Stimulated activated naive CD8-positive, alpha-beta T cell treated with anti-CD3 and anti-CD28 coated beads, Interleukin-15, Interleukin-2, amounts not matched to agents 100 U/mL and 50 U/mL, for 24 hours (primary cell): ENCODE measurements at regions not wholly inside any gene's neighbourhood (a gene's known extent, or its start where the extent isn't known, plus 50 kb on each side); places are given as distances from the start of the nearest gene placed in this dataset.

Experiments used
- ATAC-seq: fragments of 150-1000 bp; cut with Tn5 transposase; one replicate; pipeline ENCODE4 v1.10.0; 2021
- DNase-seq: peaks from one replicate; pipeline ENCODE4 v3.0.0; 2021

GRCh38 chr1:68378296-68379084, 71.3 kb downstream of the RPE65 start:
- DNase-seq (no peak), ATAC-seq (no peak)

GRCh38 chr1:68377098-68377497, 72.7 kb downstream of the RPE65 start:
- DNase-seq (no peak), ATAC-seq (no peak)

- ATAC-seq, result no peak
- DNase-seq, result no peak
Measured at GRCh38 chr1:68376441-68376840, 73.3 kb downstream of the RPE65 start.

- ATAC-seq (no peak), DNase-seq (no peak)
Measured at GRCh38 chr1:68375919-68376318, 73.8 kb downstream of the RPE65 start.

GRCh38 chr1:68373173-68373572, 76.6 kb downstream of the RPE65 start:
- ATAC-seq (no peak), DNase-seq (no peak)

GRCh38 chr1:68372487-68372886, 77.3 kb downstream of the RPE65 start:
- DNase-seq, result no peak
- ATAC-seq, result no peak

- ATAC-seq (no peak), DNase-seq (no peak)
Measured at GRCh38 chr1:68370101-68370915, 79.4 kb downstream of the RPE65 start.

- ATAC-seq (no peak), DNase-seq (no peak)
Measured at GRCh38 chr1:68366572-68366971, 83.2 kb downstream of the RPE65 start.

- ATAC-seq, result no peak
- DNase-seq, result no peak
Measured at GRCh38 chr1:68365709-68366382, 83.9 kb downstream of the RPE65 start.

- no peak for DNase-seq
- ATAC-seq, result no peak
Measured at GRCh38 chr1:68363339-68363738, 86.4 kb downstream of the RPE65 start.

- ATAC-seq, result no peak
- DNase-seq, result no peak
Measured at GRCh38 chr1:68361346-68361910, 88.3 kb downstream of the RPE65 start.

- no peak for DNase-seq
- no peak for ATAC-seq
Measured at GRCh38 chr1:68359045-68359444, 90.7 kb downstream of the RPE65 start.

GRCh38 chr1:68358439-68358838, 91.3 kb downstream of the RPE65 start:
- no peak for ATAC-seq
- no peak for DNase-seq

- ATAC-seq (no peak), DNase-seq (no peak)
Measured at GRCh38 chr1:68355614-68356013, 94.1 kb downstream of the RPE65 start.

GRCh38 chr1:68352202-68352601, 97.6 kb downstream of the RPE65 start:
- DNase-seq, result no peak
- no peak for ATAC-seq

- ATAC-seq (no peak), DNase-seq (no peak)
Measured at GRCh38 chr1:68347415-68347814, 102.3 kb downstream of the RPE65 start.

- DNase-seq, result no peak
- no peak for ATAC-seq
Measured at GRCh38 chr1:68346188-68346808, 103.5 kb downstream of the RPE65 start.

- ATAC-seq (no peak), DNase-seq (no peak)
Measured at GRCh38 chr1:68344208-68344607, 105.5 kb downstream of the RPE65 start.

- DNase-seq (no peak), ATAC-seq (no peak)
Measured at GRCh38 chr1:68340951-68341350, 108.6 kb upstream of the WLS start.

- no peak for ATAC-seq
- DNase-seq, result no peak
Measured at GRCh38 chr1:68339505-68339904, 107.2 kb upstream of the WLS start.

- DNase-seq, result no peak
- no peak for ATAC-seq
Measured at GRCh38 chr1:68338081-68338480, 105.8 kb upstream of the WLS start.

GRCh38 chr1:68332041-68332440, 99.7 kb upstream of the WLS start:
- no peak for ATAC-seq
- DNase-seq, result no peak
